Kidney glomerular epithelial cell (primary cell): ENCODE measurements at regions not wholly inside any gene's neighbourhood (a gene's known extent, or its start where the extent isn't known, plus 50 kb on each side); places are given as distances from the start of the nearest gene placed in this dataset.

Experiments used
- DNase-seq: peaks from one replicate; lab custom pipeline; 2025; lab: John Stamatoyannopoulos, UW

DNA sequence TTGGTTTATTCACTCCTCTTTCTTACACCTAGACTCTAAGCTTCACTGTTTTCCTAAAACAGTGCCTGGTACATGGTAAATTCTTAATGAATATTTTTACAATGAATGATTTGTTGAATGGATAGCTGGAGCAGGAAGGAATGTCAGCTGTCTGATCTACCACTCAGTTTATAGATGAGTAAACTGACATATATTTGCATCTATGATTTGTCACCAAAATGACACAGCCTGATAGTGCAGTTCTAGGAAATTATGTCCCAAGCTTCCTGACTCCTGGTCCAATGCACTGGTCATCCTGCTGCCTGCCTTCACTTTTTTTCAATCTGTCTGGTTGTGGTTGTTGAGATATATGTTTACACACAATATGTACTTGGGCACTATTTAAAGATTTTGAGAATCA is 651.7 kb upstream of the WWC1 start:
- peak; percentile 59 for DNase-seq

DNA sequence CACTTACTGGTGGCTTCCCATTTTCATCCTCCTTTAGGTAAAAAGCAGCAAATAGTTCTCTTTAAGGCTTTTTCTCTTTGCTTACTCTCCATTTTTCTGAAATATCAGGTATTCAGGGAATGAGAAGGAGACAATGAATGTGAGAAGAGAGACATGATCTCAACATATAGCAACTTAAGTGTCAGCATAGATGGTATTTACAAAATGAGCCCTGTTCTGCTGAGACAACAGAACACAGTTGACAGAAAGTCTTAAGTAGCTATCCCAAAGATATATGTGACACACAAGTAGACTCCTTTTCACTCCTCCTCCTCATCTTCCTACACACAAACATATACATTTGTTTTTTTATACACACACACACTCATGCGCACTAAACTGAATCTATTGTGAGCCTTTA is 649.3 kb upstream of the WWC1 start:
- no peak for DNase-seq

DNA sequence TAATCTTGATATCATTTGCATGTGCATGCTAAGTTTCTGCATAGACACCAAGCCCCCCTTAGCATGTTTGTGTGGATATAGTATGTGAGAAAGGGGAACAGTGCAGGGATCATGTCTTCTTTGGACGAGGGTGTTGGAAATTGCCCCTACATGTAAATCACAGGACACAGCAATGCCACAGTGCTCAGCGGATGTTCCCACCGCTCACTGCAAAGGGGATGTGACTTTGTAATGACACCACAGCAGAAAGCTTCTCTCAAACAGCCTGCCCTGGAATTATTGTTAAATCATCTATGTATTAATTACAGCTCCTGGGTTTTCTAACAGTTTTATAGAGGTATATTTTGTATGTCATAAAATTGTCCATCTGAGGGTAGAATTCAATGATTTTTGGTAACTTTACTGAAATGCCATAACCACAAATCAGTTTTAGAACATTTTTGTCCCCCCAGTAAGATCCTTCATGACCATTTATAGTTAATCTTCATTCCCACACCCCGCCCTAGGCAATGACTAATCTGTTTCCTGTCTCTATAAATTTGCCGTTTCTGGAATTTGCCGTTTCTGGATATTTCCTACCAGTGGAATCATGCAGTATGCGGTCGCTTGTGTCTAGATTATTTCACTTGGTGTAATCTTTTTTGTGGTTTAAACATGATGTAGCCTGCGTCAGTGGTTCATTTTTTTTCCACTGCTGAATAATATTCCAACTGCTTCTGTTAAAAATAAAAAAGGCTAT is 648.5 kb upstream of the WWC1 start:
- no peak for DNase-seq

DNA sequence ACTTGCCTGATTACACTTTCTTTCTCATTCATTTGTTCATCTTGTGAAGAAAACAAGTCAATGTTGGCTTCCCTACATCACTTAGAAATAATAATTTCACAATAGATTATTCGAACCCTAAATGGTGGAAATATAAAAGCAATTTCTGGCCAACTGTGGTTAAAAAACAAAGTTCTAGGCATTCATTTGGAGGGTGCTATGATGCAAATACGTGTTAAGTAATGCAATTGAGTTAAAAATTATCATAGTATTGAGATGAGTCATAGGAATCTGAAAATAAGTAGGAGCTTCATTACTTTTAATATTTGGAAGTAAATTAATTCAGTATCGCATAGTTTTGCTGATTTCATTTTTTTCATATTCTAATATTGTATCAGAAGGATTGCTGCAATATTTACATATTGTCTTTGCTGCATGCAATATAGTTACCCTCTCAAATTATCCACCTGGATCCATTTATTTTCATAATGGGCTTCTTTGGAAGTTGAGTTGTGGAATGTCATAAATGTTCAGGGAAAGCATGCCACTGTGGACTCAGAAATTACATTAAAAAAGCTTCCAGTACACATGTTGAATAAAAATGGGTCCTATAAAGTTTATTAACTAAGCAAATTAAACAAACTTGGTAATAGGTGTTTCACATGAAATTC is 647.7 kb upstream of the WWC1 start:
- DNase-seq: no peak

- DNase-seq: no peak
Observed at GRCh38 chr5:167644619-167645018, 646.8 kb upstream of the WWC1 start.

- DNase-seq: no peak
Observed at GRCh38 chr5:167649471-167649870, 642.0 kb upstream of the WWC1 start.

DNA sequence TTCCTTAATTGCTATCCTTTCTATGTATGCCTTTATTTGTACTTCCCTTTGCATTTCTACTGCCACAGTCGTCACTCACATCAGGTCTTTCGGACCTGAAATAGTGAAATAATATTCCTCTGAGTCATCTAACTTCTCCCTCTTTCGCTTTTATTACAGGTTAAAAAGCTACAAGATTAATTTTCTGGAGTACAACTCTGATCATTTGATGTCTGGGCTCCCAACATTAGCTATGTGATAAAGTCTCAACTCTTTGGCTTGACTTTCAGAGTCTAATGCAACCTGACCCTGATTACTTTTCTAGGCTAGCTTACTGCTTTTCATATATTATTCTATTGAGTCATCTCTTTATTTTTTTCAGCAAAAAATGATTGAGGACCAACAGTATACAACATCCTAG is 638.8 kb upstream of the WWC1 start:
- peak; percentile 36 for DNase-seq

DNA sequence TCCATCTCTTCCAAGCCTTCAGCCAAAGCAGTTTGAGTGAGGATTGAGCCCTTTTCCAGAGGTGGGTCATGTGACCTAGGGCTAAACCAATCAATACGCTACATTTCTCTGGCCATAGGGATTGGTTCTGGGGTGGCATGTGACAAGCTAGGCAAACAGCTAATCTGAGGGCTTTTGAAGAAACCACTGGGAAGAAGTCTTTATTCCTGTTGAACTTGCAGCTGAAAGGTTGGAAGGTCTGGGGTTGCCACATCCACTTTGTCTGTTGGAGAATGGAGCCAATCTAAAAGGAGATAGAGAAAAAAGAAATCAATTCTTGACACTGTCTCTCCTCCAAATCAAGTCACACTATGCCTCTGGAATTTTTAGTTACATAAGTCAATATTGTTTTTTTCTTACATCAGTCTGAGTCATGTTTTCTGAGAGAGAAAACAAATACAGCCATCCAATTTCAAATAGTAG is 637.8 kb upstream of the WWC1 start:
- peak; percentile 23 for DNase-seq

DNA sequence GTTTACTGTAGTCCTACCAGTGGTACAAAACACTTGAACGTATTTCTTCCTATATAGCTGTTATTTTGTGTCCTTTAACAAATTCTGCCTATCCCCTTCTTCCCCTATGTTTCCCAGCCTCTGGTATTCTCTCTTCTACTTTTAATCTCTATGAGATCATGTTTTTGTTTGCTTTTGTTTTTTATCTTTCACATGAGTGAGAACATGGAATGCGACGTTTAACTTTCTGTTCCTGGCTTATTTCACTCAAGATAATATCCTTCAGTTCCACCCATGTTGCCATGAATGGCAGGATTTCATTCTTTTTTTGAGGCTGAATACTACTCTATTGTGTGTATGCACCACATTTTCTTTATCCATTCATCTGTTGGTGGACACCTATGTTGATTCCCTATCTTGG is 634.4 kb upstream of the WWC1 start:
- peak; percentile 12 for DNase-seq

DNA sequence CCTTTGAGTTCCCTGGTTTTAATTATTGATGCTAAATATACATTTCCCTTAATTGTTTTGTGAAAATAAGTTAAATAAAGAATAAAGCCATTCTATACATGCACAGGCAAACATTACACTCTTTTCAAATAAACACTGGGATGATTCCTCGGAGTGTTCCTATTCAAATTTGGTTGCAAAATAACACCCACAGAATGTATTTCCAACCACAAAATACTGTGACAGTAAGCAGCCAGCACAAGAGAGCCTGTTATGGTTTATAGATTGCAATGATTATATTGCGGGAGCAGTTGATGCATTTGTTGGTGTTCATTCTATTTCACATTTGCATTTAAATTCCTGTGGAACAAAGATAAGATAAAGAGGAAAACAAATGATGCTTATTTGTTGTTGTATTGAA is 632.6 kb upstream of the WWC1 start:
- DNase-seq: no peak

DNA sequence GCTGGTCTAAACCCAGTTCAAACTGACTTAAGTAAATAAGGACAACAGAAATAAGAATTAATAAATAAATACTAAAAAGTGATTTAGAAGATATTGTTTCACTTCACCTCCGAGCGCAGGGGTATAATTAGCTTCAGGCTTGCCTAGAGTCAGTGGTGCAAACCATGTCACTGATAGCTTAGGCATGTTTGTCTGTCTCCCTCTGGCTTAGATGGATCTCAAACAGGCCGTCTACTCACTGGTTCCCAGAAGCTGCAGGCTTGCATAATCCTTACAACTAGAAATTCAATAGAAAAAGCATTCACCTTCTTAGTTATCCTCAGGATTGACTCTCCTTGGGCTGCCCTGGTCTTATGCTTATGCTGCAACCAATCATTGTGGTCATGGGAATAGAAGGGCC is 629.8 kb upstream of the WWC1 start:
- no peak for DNase-seq

GRCh38 chr5:167664222-167664804 is 627.1 kb upstream of the WWC1 start:
- DNase-seq: no peak

GRCh38 chr5:167665841-167666375 is 625.5 kb upstream of the WWC1 start:
- DNase-seq: no peak

DNA sequence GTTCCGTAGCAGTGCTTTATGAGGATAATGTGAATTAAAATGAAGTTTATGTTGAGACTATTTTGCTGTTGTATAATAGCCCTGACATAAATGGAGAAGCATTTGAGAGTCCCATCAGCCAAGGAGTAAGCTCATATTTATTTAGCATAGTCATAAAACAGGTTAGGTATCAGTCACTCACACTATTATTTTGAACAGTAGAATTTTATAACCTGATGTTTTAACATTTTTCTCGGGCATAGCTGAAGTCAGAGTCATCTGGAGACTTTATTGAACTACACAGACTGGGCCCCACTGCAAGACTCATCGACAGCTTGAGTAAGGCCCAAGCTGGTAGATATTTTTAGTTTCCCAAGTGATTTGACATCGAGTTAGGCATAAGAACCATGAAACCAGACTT is 620.3 kb upstream of the WWC1 start:
- DNase-seq: no peak

- DNase-seq: no peak
Observed at GRCh38 chr5:167673942-167674341, 617.5 kb upstream of the WWC1 start.

- no peak for DNase-seq
Observed at GRCh38 chr5:167678481-167678880, 613.0 kb upstream of the WWC1 start.

DNA sequence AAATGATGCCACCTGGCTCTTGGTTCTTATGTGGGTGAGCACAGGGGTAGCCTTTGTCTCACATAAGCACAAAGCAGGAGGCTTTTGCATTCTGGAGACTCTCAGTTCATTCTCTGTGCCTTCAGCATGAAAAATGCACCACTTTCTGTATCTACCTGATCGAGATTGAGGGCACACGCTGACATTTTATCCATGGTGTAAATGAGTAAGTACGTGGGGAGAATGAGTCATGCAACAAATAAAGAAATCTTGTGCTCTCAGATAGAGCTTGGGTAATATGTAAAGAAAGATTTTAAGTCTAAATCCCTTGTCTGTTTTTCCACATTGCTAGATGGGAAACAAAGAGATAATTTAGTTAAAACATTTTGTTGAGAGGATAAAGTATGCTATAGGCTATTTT is 607.2 kb upstream of the WWC1 start:
- no peak for DNase-seq

DNA sequence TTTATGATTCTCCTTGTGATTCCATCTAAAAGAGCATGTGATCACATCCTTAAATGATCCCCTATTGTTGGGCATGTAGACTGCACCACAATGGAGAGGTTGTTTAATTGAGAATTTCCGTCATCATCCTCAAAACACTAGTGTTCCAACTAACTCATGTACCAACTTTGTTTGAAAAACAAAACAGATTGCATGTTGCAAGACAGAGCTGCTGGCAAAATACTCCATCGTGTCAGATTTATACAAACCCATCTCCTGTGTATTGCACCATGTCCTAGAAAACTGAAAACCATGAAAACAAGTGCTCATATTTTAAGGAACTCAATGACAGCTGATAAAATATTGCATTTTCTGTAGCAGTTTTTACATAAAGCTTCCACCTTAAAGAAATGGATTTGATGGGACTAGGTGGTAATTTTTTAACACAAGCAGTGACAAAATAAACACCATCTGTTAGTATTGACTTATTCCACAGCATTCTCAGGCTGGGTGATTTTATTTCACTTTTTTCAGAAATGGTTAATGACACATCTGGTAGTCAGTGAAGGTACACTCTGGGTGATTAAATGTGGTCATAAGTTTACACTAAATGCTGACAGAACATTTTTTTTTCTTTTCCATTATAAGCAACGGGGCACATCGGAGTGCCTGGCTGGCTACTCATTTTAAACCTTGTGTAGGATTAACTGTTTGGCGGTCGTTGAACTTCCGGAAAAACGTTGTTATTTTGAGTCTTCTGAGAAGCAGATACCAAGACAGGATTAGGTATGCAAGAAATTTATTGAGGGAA is 602.9 kb upstream of the WWC1 start:
- peak; percentile 19 for DNase-seq

GRCh38 chr5:167694325-167695147 is 596.9 kb upstream of the WWC1 start:
- no peak for DNase-seq

DNA sequence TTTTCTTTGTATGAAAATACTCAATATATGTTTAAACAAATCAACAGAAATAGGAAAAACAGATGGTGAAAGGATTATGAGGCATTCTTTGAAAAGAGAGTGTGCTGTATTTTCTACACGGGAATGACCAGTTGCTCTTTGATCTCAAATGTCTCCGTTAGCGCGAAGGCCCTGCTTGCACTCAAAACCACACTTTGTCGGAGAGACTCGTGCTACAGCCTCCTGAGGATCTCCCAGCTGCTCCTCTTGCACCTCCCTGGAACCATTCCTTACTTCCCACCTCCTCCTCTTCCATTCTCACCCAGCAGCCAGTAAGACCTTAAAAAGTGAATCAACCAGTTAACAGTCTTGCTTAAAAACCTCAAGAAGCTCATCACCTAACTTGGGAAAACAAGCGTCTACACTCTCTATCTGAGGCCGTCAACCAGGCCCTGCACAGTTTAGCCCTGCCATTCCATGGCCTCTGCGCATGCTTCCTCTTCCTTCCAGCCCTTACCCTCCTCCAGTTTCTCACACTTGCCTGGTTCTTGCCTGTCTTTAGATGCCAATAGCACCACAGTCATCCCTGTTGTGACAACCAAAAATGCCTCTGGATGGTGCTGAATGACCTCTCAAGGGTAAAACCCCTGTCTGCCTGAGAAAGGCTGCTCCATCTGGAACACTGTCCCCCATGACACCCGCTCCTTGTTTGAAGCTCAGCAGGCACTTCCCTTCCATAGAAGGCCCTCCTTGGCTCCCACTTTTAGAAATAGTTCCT is 594.7 kb upstream of the WWC1 start:
- no peak for DNase-seq

- peak; percentile 99 for DNase-seq
Observed at GRCh38 chr5:167699432-167699831, 592.0 kb upstream of the WWC1 start.
